GM19452 (cell line): ENCODE measurements at regions not wholly inside any gene's neighbourhood (a gene's known extent, or its start where the extent isn't known, plus 50 kb on each side); places are given as distances from the start of the nearest gene placed in this dataset.

Source experiments
- ATAC-seq: cut with Tn5 transposase; IDR thresholded peaks from one replicate; pipeline ENCODE4 v1.9.1; 2021; ENCODE audit not compliant: unreplicated experiment

DNA sequence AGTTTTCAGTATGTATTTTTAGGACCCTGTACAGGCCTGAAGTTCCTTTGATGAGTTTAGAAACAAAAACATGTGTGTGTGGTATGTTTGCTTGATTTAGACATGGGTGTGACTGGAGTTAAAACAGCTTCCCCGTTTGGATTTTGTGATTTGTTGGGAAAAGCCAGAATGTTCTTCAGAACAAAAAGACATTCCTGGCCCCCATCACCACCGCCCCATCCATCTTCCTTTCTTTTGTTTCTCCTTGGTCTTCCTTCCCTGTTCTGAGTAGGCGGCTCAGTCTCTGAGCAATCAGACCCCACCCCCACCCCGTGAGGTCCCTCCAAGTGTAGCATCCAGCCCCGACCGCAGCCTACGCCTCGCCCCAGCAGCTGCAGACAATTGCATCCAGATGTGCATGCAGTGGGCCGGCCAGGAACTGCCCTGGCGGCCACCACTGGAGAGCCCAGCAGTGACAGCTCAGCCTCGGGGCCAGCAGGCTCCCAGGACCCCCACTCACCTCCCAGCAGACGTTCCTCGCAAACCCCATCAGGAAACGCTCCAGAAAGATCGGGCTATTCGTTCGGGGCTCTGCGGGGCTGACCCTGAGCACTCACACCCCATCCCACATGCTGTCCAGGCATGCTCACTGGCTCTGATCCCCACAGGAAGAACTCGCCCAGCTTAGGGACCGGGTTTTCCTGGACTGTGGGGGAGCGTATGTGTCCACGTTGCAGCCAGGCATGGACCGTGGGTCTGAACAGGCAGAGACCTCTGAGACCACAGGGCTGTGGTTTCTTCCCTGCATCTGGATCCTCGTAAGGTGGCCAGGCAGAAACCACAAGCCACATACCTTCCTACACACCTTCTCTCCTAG lies 99.8 kb upstream of the CDH5 start:
- no peak for ATAC-seq

- ATAC-seq, result no peak
Observed at GRCh38 chr16:66265556-66266141, 100.8 kb upstream of the CDH5 start.

- no peak for ATAC-seq
Observed at GRCh38 chr16:66265048-66265415, 101.5 kb upstream of the CDH5 start.

DNA sequence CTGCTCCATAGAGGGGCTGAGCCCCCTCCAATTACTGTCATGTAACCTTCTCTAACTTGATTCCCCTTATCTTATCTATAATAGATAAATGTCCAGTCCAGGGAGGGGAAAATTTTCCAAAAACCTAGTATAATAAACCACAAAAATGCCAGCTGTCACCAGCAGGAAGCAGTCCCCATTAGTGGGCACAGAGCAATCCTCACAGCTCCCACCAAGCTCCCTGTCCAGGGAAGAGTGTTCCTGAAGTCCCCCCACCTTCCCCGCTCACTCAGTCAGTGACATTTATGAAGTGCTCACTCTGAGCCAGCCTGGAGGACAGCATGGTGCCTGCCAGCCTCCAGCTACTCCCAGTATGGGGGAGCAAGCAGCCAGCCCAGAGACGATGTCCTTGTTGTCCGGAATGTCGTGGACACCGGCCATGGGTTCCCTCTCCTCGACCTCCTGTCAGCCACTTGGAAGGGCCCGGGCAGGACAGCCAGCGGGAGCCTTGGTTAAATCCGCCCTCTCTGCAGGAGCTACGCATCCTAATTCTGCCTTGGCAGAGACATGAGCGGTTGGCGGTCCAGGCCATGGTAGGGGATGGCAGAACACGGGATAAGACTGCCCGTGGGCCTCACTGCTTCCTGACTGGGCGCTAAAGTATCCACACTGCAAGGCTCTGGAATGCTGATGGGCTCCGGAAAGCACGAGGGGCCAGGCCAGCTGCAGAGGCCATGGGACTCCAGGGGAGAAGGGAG lies 102.0 kb upstream of the CDH5 start:
- no peak for ATAC-seq

GRCh38 chr16:66263973-66264310 lies 102.5 kb upstream of the CDH5 start:
- ATAC-seq, result no peak

DNA sequence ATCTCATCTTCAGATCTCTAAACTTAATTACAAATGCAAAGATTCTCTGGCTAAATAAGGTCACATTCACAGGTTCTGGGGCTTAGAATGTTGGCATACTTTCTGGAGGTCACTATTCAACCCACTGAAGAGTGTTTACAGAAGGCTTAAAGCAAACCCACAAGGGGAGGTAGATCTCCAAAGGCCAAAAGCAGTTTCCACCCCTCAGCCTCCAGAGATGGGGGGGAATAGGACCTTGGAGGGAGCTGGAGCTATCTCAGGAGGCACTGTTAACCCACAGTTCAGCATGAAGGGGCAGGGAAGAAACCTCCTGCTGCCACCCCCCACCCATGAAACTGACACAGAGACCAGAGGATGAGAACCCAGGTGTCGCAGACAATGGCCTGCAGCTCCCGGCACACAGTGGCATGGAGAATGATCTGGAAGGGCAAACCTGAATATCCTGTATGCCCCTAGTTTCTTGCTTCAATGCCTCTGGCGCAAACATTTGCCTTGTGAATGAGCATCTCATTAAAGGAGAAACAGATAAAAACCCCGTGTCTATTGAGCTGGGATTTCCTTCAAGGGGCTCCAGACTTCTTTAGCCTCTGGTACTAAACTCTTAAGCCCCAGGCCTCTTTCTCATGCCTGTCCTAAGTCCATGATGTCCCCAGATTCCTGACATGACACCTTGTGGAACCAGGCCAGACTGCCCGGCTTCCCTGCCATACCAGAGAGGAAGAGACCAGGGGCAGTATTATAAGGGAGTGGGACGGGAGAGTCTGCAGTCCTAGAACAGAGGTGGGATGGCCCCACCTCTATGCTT lies 103.1 kb upstream of the CDH5 start:
- no peak for ATAC-seq

DNA sequence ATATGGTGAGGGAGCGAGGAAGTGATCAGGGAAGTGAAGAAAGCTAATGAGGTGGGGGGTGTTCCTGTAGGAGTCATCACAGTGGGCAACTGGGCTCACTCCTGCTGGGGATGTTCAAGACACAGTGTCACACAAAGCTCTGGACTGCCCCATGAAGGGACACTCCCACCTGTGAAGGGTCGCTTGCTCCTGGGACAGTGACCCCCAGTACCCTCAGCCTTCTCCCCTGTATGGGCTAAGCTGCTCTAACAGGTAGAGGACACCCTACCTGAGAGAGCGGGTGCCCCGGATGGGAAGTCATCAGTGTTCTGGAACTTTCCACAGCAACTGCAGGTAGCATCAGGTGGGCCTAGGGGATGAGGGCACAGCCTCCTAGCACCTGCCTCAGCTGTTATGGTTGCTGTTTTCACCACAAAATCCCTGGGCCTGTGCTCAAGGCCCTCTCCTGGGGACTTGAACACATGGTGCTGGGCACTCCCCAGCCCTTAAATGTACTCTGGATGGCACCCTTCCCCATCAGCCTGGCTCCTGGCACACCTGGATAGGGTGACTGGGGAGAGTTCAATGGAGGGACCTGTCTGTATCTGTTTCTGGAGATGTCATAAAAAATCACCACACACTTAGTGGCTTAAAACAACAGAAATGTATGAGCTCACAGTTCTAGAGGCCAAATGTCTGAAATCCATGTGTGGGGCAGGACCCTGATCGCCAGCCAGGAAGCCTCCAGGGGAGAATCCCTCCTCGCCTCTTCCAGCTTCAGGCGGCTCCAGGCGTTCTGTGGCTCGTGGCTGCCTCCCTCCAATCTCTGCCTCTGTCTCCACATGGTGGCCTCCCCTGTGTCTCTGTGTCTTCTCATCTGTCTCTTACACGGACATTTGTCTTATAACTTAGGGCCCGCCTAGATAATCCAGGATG lies 104.0 kb upstream of the CDH5 start:
- no peak for ATAC-seq

GRCh38 chr16:66261826-66262225 lies 104.7 kb upstream of the CDH5 start:
- no peak for ATAC-seq

DNA sequence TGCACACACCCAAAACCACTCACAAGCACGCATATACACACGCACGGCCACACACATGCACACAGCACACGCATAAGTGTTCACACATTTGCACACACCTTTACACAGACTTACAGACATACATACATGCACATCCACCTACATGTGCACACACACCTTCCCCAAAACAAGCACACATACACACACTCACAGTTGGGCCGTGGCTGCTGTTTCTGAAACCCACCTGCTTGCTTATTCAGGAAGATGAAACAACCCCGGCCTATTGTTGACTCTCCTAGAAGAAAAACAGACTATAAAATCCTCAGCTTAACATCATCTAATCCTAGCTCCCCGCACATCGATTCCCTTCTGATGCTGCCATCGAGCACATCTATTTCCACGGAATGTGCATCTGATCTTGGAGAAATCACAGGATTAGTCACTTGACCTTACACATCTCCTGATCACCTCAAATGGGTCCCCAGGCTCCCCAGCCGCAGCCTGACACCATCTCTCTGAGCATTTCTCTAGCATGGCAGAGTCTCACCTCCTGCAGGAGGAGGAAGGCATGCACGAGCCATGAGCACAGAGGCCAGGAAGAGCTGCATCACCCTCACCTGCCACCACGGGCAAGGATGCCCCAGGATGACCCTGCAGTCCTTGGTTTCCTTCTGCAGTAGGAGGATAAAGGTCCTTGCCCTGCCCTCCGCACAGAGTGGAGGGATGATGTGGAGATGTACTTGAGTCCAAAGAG lies 105.8 kb upstream of the CDH5 start:
- ATAC-seq, result no peak

GRCh38 chr16:66258916-66259845 lies 107.3 kb upstream of the CDH5 start:
- no peak for ATAC-seq

- ATAC-seq, result no peak
Observed at GRCh38 chr16:66256919-66257318, 109.6 kb upstream of the CDH5 start.

DNA sequence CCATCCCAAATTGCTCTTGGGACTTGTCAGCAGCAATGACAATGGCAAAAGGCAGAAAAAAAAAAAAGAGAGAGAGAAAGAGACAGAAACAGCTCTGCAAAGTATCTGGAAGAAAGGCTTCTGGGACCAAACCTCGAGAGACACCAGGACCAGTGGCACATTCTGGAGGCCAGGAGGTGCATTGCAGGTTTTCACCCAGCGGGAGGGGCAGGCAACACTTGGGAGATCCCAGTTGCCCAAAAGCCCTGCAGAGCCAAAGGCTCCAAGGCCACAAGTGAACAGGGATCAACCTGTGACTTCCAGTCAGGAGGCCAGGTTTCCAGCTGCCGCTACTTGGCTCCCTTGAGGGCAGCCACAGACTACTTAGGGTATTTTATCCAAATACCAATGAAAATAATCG lies 110.8 kb upstream of the CDH5 start:
- no peak for ATAC-seq

DNA sequence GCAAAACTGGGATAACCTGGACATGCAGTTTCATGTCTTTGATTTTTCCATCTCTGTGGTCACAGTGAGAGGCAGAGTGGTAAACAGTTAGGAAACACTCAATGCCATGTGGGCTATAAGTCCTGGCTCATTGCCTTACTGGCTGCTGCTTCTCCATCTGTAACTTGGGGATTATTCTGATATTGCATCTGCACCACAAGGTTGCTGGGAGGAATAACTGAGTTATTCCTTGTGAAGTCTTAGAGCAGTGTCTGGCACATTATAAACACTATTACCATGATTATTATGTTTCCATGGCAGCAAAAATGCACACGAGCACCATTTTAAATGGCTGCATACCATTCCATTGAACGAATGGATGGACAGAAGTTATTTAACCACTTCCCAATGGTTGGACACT lies 111.7 kb upstream of the CDH5 start:
- no peak for ATAC-seq

- ATAC-seq, result no peak
Observed at GRCh38 chr16:66254106-66254505, 112.4 kb upstream of the CDH5 start.

DNA sequence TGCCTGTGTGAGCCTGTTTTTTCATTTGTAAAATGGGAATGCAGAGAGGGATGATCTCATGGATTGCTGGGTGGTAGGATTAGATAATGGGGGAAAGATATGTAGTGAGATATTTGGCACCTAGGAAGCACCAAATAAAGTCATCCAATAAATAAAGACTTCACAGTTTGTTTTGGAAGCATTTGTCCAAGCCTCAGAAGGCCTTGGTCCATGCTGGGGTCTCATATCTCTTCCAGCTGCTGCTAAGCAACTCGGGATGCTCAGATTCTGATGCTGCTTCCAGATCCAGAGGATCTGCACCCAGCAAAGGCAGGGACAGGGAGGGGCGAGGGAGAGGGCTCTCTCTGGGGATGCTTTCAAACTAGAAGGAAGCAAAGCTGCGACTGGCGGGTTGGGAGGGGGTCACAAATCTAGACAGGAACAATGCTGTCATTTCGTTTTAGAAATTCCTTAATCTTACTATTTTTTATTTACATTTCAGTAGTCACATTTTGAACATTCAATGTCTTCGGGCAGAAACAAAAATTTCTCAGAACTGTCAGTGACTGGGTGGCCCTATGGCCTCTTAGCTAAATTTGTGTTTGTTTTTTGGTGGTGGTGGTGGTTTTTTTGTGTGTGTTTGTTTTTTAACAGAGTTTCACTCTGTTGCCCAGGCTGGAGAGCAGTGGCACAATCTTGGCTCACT lies 114.9 kb upstream of the CDH5 start:
- no peak for ATAC-seq

DNA sequence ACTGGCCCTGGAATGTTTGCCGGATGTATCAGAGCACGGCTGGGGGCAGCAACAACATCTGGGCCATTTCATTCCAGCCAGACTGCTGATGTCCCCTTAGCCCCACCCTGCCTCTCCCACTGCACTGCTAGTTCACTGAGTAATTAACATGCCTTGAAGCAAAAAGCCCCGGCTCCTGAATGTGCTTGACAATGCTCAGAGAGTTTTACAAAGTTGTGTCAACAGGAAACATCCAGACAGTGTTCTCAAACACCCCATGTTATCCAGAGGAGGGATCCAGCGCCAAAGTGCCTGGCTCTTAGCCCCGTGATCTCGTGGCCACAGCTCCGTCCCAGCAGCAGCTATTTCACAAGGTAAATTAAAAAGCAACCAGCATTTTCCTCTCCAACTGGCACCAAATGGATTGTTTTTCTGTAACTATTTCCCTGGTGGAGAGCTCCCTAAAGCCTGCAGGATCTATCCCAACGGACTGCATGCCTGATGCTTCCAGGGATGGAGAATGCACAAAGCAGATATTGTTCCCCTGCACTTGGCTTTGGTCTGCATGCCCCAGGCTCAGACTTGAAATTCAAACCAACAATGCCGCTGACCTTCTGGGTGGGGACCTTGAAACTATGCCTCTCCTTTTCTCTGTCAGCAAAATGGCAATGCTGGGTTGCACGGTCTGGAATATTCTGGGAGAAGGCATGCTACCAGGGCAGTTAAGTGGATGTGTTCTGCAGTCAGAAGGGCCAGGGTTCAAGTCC lies 115.6 kb upstream of the CDH5 start:
- no peak for ATAC-seq
